Pons (tissue), 1 donor: ENCODE measurements at regions not wholly inside any gene's neighbourhood (a gene's known extent, or its start where the extent isn't known, plus 50 kb on each side); places are given as distances from the start of the nearest gene placed in this dataset.
"Not testable (repeated sequence)": the region's sequence is repeated elsewhere in the genome, so short reads cannot be mapped to it uniquely, and the experiment has no call there.

Source experiments
- DNase-seq: peaks from one replicate; pipeline ENCODE4 v3.0.0-alpha.2; 2016; ENCODE audit warnings: low spot score

GRCh38 chr1:100791586-100791985, 72.0 kb downstream of the VCAM1 start:
- DNase-seq = no peak

- DNase-seq = no peak
These were observed 74.1 kb downstream of the VCAM1 start for GRCh38 chr1:100793659-100794058.

- DNase-seq = no peak
These were observed 75.5 kb downstream of the VCAM1 start for GRCh38 chr1:100794748-100795645.

GRCh38 chr1:100795646-100795985, 76.1 kb downstream of the VCAM1 start:
- no peak for DNase-seq

GRCh38 chr1:100796046-100796445, 76.5 kb downstream of the VCAM1 start:
- no peak for DNase-seq

GRCh38 chr1:100799548-100799947, 80.0 kb downstream of the VCAM1 start:
- DNase-seq = peak; percentile 82

- no peak for DNase-seq
These were observed 80.5 kb downstream of the VCAM1 start for GRCh38 chr1:100799954-100800612.

- not testable (repeated sequence) for DNase-seq
These were observed 81.7 kb downstream of the VCAM1 start for GRCh38 chr1:100801256-100801655.

GRCh38 chr1:100803280-100803679, 83.7 kb downstream of the VCAM1 start:
- not testable (repeated sequence) for DNase-seq

- DNase-seq = no peak
These were observed 87.1 kb downstream of the VCAM1 start for GRCh38 chr1:100806601-100807000.

GRCh38 chr1:100810360-100810759, 84.3 kb downstream of the EXTL2 start:
- no peak for DNase-seq

- no peak for DNase-seq
These were observed 82.8 kb downstream of the EXTL2 start for GRCh38 chr1:100811808-100812207.

GRCh38 chr1:100814938-100815337, 79.7 kb downstream of the EXTL2 start:
- DNase-seq = not testable (repeated sequence)

- DNase-seq = no peak
These were observed 78.6 kb downstream of the EXTL2 start for GRCh38 chr1:100816049-100816448.

- DNase-seq = not testable (repeated sequence)
These were observed 74.4 kb downstream of the EXTL2 start for GRCh38 chr1:100820195-100820594.

GRCh38 chr1:100821919-100822318, 72.7 kb downstream of the EXTL2 start:
- DNase-seq = not testable (repeated sequence)
